Activated CD8-positive, alpha-beta memory T cell treated with anti-CD3 and anti-CD28 coated beads, Interleukin-2, amount 50 U/mL, for 4 hours (primary cell): ENCODE measurements at regions not wholly inside any gene's neighbourhood (a gene's known extent, or its start where the extent isn't known, plus 50 kb on each side); places are given as distances from the start of the nearest gene placed in this dataset.

Source experiments
- DNase-seq: peaks from one replicate; pipeline ENCODE4 v3.0.0-alpha.2; 2020

GRCh38 chr7:25638590-25639244 lies 410.4 kb upstream of the NPVF start:
- DNase-seq: no peak

GRCh38 chr7:25642849-25643248 lies 414.6 kb upstream of the NPVF start:
- no peak for DNase-seq

DNA sequence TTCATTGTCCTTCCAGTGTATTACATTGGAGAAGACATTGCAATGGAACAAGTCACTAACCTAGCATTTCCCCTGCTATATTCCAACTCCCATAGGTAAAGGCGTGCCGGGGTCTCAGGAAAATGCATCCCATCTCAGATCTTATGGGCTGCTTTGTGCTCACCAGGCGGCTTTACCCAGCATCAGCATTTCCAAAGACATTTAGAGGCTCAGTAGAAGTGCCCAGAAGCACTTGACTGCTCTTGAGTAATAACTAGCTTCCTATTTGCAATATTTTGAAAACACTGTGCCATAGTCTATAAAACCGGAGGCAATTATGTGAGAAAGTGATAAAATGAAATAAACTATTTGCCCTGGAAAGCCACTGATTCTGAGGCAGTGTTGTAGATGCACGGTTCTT lies 415.0 kb upstream of the NPVF start:
- DNase-seq: no peak

GRCh38 chr7:25643770-25644394 lies 415.6 kb upstream of the NPVF start:
- DNase-seq: no peak

DNA sequence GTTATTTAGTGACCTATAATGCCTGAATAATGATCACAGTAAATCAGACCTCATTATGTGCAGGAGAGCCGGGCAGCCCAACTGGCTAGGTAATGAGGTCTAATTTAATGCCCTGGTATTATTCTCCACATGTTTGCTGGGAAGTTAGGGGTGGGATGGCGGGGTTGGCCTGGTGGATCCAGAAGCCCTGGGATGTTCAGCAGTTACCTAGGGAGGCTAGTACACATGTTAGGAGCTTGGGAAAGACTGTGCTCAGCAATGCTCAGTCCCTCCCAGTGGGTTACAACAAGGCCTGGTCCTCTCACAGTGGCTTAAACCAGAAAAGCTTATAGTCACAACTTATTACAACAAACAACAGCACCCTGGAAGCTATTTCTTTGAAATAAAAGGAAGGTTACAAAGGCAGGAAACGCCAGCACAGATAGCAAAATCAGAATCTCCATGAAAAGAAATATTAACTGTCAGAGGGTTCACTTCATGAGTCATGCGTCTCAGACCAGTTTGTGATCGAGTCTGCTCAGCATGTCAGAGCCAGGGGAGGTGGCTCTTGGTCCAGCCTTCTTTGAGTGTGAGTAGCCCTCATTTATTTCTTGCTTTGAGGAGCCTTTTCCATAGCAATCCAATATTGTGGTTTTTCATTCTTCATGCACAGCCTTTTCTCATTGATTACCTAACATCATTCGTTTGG lies 418.6 kb upstream of the NPVF start:
- DNase-seq: no peak

DNA sequence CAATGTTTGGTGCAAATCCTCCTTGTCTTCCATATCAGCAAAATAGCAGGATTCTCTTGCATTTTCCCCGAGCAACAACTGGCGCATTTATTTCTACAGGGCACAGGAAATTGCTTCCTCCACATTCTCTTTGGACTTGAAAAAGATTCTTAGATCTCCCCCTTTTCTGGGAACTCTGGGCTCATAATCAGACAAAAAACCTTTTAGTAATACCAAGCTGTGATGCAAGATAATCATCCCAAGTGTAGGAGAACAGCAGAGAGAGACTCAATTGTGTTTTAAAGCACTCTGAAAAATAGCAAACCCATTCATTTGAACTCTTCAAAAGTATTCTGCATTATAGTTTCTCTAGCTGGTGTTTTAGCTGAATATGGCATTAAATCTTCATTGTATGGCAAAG lies 419.6 kb upstream of the NPVF start:
- no peak for DNase-seq

DNA sequence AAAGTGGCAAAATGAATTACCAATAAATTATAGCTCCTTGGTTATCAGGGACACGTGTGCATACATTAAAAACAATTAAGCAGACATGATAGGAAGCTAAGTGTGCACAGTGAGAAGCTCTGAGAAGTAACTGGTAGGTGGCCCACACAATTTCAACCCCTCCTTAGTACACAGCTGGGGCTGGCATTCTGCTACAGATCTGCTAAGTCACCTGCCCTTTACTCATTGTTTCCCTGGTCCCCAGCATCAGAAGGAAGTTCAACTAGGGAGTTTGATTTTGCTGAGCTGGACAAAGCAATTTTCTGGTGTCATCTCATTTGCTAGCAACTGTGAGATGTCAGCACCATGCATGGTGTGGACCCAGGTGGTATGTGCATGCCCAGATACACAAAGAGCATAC lies 424.1 kb upstream of the NPVF start:
- no peak for DNase-seq

GRCh38 chr7:25653384-25653783 lies 425.1 kb upstream of the NPVF start:
- DNase-seq: no peak

DNA sequence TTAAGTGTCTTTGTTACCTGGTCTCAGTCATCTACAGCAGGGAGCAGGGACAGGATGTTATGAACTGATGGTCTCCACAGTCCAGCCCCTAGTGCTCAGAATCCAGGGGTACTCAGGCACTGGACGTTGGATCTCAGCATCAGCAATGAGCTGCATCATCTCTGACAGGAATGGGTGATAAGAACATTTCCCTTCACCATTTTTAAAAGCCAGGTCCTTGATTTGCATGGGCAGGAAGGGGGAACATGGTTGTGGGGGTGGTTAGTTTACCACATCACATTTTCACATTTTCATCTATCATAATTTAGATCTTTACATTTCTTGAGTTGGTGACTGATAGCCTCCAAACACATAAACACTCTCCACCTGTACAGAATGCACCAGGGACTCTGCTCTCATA lies 427.8 kb upstream of the NPVF start:
- no peak for DNase-seq

DNA sequence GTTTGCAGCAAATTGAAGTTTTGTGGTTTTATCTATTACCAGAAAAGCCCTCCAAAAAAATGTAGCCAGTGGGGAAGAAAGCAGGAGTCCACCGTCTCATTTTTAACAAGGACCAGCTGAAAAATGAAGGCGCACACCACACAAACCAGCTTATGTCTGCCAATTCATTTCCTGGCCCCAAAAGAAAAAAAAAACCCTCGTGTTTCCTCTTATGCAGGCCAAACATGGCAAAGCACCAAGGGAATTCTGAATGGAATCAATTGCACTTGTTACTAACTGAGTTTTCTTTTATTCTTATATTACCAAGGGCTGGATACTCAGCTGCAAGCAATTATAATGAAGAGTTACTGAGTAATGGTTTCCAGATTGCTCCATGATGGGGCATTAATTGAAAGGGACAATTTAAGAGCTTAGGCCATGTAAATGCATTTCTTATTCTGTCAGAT lies 428.3 kb upstream of the NPVF start:
- DNase-seq: no peak

DNA sequence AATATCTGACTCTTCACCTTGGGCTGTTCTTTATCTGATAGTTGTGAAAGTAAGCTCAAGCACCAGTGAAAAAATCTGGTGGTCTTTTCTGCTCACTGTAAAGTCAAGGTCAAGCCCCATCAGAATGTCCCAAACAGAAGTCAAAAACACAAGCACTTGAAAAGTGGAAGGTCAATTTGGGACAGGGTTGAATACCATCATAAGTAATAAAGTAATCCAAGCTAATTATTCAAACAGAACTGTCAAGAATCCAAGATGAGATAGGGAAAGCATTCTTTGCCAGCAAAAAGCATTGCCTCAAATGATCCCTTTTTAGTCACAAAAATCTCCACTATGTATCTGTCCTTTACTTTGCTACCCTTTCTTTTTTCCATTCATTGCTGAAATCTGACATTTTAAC lies 430.1 kb upstream of the NPVF start:
- DNase-seq: no peak

GRCh38 chr7:25659841-25660240 lies 431.6 kb upstream of the NPVF start:
- no peak for DNase-seq

- DNase-seq: no peak
Observed at GRCh38 chr7:25662841-25663800, 434.8 kb upstream of the NPVF start.

DNA sequence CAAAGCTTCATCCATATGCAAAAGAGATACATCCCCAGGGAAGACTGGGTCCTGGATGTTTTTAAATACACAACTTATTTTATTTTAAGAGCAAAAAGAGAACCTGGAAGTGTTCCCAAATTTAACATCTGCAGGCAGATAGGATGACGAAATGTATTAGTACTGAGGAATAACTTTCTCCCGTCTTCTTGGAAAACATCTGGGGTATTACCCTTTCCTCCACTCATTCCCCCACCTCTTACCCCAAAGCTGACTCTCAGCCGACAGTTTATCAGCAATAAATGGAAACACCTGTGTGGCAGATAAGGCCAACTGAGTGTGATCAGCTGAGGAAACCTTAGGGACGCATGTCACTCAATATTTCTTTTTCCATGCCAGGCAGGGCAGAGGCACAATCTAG lies 435.6 kb upstream of the NPVF start:
- no peak for DNase-seq

GRCh38 chr7:25664593-25664992 lies 436.3 kb upstream of the NPVF start:
- no peak for DNase-seq

DNA sequence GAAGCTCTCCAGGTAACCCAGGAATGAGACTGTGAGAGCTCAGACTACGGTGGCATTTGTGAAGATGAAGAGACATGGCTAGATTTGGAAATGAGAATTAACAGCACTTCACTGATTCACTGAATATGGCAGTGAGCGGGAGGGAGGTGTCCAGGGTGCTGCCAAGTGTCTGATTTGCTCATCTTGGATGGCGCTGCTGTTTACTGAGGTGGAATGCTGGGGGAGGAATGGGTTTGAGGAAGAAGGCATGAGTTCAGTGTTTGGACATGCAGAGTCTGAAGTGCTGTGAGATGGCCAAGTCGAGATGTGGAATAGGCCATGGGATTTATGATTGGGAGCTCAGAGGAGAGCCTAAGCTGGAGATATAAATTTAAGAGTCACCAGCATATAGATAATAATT lies 437.1 kb upstream of the NPVF start:
- DNase-seq: no peak

- no peak for DNase-seq
Observed at GRCh38 chr7:25665903-25666670, 437.8 kb upstream of the NPVF start.

DNA sequence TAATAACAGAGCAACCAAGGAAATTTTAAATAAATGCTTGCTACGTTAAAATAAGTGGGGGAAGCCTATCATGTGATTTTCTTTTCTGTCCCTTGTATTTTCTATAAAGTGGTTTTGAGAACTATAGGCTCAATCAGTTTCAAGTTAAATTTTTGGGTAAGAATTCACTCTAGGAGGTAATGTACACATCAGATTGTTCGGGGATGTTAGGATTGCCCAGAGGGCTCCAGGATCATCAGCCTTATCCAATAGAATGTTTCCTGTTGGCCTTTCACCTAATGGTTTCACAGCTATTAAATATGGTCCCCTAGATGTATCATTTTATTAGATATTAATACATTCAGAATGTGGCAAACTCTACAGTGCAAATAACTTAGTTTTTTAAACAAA lies 438.4 kb upstream of the NPVF start:
- no peak for DNase-seq

DNA sequence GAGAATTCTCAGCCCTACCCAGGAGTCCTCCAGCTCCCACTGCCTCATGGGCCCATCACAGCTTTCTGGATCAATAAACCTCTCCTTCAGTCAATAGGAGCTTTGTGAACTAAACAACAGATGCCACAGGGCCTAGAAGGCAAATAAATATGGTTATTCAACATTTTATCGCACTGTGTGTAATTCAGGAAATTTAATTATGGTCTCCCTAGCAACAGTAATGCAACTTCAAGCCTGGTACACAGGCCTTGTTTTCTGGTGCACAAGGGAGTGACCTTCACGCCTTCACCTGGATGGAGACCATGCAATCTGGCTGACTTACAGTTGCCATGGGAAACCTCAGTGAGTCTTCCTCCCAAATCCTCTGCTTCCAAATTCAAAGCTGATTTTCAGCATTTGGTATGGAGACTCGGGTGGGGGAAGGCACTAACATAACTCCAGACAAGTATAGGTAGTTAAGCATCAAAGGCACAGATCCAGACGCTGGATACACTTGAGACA lies 441.0 kb upstream of the NPVF start:
- no peak for DNase-seq

GRCh38 chr7:25669961-25670841 lies 441.9 kb upstream of the NPVF start:
- no peak for DNase-seq

GRCh38 chr7:25671111-25671510 lies 442.8 kb upstream of the NPVF start:
- no peak for DNase-seq
